Epithelial cell of proximal tubule (primary cell): ENCODE measurements at regions not wholly inside any gene's neighbourhood (a gene's known extent, or its start where the extent isn't known, plus 50 kb on each side); places are given as distances from the start of the nearest gene placed in this dataset.
"Not testable (repeated sequence)": the region's sequence is repeated elsewhere in the genome, so short reads cannot be mapped to it uniquely, and the experiment has no call there.

Experiments
- DNase-seq: peaks from one replicate; pipeline ENCODE4 v3.0.0-alpha.2; 2011; ENCODE audit warnings: low read depth
- H3K4me3 ChIP-seq: 2 replicates; pipeline ENCODE4 v1.5.1; 2011; ENCODE audit warnings: low read depth, mild to moderate bottlenecking, low read length

- DNase-seq, H3K4me3 ChIP-seq: not testable (repeated sequence)
Observed at GRCh38 chr2:87484363-87484762, 263.5 kb upstream of the PLGLB2 start.

GRCh38 chr2:87485455-87485854 lies 262.4 kb upstream of the PLGLB2 start:
- H3K4me3 ChIP-seq, DNase-seq: not testable (repeated sequence)

- not testable (repeated sequence) for DNase-seq
- H3K4me3 ChIP-seq = peak overlapping the region; percentile 14
Observed at GRCh38 chr2:87485884-87486283, 262.0 kb upstream of the PLGLB2 start.

- DNase-seq = not testable (repeated sequence)
- peak overlapping the region; percentile 14 for H3K4me3 ChIP-seq
Observed at GRCh38 chr2:87486413-87486812, 261.5 kb upstream of the PLGLB2 start.

- H3K4me3 ChIP-seq, DNase-seq: not testable (repeated sequence)
Observed at GRCh38 chr2:87488021-87488420, 259.9 kb upstream of the PLGLB2 start.

- not testable (repeated sequence) for H3K4me3 ChIP-seq, DNase-seq
Observed at GRCh38 chr2:87488991-87489390, 258.9 kb upstream of the PLGLB2 start.

- not testable (repeated sequence) for DNase-seq, H3K4me3 ChIP-seq
Observed at GRCh38 chr2:87494846-87495245, 253.0 kb upstream of the PLGLB2 start.

- not testable (repeated sequence) for DNase-seq, H3K4me3 ChIP-seq
Observed at GRCh38 chr2:87495455-87495854, 252.4 kb upstream of the PLGLB2 start.

GRCh38 chr2:87496036-87497006 lies 251.6 kb upstream of the PLGLB2 start:
- DNase-seq = peak; percentile 19

GRCh38 chr2:87497135-87497534 lies 250.8 kb upstream of the PLGLB2 start:
- DNase-seq = not testable (repeated sequence)

More at GRCh38 chr2:87496036-87497006, 251.6 kb upstream of the PLGLB2 start:
- H3K4me3 ChIP-seq = not testable (repeated sequence)

GRCh38 chr2:87497700-87498099 lies 250.2 kb upstream of the PLGLB2 start:
- DNase-seq, H3K4me3 ChIP-seq: not testable (repeated sequence)

More at GRCh38 chr2:87497135-87497534, 250.8 kb upstream of the PLGLB2 start:
- H3K4me3 ChIP-seq = not testable (repeated sequence)

GRCh38 chr2:87498169-87498853 lies 249.6 kb upstream of the PLGLB2 start:
- H3K4me3 ChIP-seq, DNase-seq: not testable (repeated sequence)

- not testable (repeated sequence) for DNase-seq, H3K4me3 ChIP-seq
Observed at GRCh38 chr2:87498854-87499238, 249.0 kb upstream of the PLGLB2 start.

- DNase-seq, H3K4me3 ChIP-seq: not testable (repeated sequence)
Observed at GRCh38 chr2:87499860-87500259, 248.0 kb upstream of the PLGLB2 start.

- DNase-seq, H3K4me3 ChIP-seq: not testable (repeated sequence)
Observed at GRCh38 chr2:87500421-87500820, 247.5 kb upstream of the PLGLB2 start.

- not testable (repeated sequence) for H3K4me3 ChIP-seq, DNase-seq
Observed at GRCh38 chr2:87500951-87501350, 246.9 kb upstream of the PLGLB2 start.

- H3K4me3 ChIP-seq, DNase-seq: not testable (repeated sequence)
Observed at GRCh38 chr2:87502948-87503347, 244.9 kb upstream of the PLGLB2 start.

- DNase-seq, H3K4me3 ChIP-seq: not testable (repeated sequence)
Observed at GRCh38 chr2:87505239-87505638, 242.6 kb upstream of the PLGLB2 start.

- H3K4me3 ChIP-seq, DNase-seq: not testable (repeated sequence)
Observed at GRCh38 chr2:87505909-87506308, 242.0 kb upstream of the PLGLB2 start.
